ENCODE measurements at regions not wholly inside any gene's neighbourhood (a gene's known extent, or its start where the extent isn't known, plus 50 kb on each side); places are given as distances from the start of the nearest gene placed in this dataset.

DNA sequence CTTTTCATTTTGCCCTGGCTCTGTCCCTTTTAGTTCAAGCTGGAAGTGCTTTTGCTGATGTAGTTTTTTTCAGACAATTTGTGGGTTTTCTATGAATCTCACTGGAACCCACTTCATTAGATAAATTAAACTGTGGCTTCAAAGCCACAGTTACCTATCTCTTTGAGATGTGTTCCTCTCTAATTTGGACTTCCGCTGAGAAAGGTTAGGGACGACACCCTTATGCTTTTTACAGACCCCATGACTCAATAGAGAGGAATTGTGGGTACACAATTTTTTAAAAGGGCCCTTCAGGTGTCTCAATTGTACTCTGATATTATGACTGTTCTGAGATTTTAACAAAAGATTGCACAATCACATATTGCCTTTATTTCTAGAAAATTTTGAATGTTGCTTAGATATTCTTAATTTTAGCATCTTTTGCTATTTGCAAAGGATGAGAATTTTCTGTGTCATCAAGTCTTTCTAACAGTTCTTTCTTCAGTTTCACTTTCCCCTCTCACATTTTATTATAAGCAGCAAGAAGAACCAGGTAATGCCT lies 110.6 kb downstream of the GADD45G start:
- TF ChIP-seq, protein P1, sequence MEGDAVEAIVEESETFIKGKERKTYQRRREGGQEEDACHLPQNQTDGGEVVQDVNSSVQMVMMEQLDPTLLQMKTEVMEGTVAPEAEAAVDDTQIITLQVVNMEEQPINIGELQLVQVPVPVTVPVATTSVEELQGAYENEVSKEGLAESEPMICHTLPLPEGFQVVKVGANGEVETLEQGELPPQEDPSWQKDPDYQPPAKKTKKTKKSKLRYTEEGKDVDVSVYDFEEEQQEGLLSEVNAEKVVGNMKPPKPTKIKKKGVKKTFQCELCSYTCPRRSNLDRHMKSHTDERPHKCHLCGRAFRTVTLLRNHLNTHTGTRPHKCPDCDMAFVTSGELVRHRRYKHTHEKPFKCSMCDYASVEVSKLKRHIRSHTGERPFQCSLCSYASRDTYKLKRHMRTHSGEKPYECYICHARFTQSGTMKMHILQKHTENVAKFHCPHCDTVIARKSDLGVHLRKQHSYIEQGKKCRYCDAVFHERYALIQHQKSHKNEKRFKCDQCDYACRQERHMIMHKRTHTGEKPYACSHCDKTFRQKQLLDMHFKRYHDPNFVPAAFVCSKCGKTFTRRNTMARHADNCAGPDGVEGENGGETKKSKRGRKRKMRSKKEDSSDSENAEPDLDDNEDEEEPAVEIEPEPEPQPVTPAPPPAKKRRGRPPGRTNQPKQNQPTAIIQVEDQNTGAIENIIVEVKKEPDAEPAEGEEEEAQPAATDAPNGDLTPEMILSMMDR (tag by site-specific recombination; IDR thresholded peaks at IDR 0.05): no peak
- TF ChIP-seq, protein P2, sequence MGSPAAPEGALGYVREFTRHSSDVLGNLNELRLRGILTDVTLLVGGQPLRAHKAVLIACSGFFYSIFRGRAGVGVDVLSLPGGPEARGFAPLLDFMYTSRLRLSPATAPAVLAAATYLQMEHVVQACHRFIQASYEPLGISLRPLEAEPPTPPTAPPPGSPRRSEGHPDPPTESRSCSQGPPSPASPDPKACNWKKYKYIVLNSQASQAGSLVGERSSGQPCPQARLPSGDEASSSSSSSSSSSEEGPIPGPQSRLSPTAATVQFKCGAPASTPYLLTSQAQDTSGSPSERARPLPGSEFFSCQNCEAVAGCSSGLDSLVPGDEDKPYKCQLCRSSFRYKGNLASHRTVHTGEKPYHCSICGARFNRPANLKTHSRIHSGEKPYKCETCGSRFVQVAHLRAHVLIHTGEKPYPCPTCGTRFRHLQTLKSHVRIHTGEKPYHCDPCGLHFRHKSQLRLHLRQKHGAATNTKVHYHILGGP (tag by site-specific recombination; IDR thresholded peaks at IDR 0.05): no peak
- TF ChIP-seq ZNF654 (tag by site-specific recombination; IDR thresholded peaks at IDR 0.05; ENCODE audit: low read depth) (no peak), ZNF701 (tag by site-specific recombination; IDR thresholded peaks at IDR 0.05) (no peak), ZNF621 (tag by site-specific recombination; IDR thresholded peaks at IDR 0.05) (no peak), IKZF3 (tag by site-specific recombination; IDR thresholded peaks at IDR 0.05) (no peak), ZNF768 (tag by site-specific recombination; IDR thresholded peaks at IDR 0.05) (no peak), ZNF785 (tag by site-specific recombination; IDR thresholded peaks at IDR 0.05) (no peak), ZNF423 (tag by site-specific recombination; IDR thresholded peaks at IDR 0.05) (no peak), YY2 (tag by site-specific recombination; IDR thresholded peaks at IDR 0.05) (no peak), ZNF843 (tag by site-specific recombination; IDR thresholded peaks at IDR 0.05) (no peak), ZNF174 (tag by site-specific recombination; IDR thresholded peaks at IDR 0.05) (no peak), ZNF121 (tag by site-specific recombination; IDR thresholded peaks at IDR 0.05) (no peak), KLF7 (tag by site-specific recombination; IDR thresholded peaks at IDR 0.05; ENCODE audit: borderline replicate concordance) (no peak), ZBTB17 (tag by site-specific recombination; IDR thresholded peaks at IDR 0.05) (no peak), ZNF501 (tag by site-specific recombination; IDR thresholded peaks at IDR 0.05) (no peak)
- TF ChIP-seq, protein P3, sequence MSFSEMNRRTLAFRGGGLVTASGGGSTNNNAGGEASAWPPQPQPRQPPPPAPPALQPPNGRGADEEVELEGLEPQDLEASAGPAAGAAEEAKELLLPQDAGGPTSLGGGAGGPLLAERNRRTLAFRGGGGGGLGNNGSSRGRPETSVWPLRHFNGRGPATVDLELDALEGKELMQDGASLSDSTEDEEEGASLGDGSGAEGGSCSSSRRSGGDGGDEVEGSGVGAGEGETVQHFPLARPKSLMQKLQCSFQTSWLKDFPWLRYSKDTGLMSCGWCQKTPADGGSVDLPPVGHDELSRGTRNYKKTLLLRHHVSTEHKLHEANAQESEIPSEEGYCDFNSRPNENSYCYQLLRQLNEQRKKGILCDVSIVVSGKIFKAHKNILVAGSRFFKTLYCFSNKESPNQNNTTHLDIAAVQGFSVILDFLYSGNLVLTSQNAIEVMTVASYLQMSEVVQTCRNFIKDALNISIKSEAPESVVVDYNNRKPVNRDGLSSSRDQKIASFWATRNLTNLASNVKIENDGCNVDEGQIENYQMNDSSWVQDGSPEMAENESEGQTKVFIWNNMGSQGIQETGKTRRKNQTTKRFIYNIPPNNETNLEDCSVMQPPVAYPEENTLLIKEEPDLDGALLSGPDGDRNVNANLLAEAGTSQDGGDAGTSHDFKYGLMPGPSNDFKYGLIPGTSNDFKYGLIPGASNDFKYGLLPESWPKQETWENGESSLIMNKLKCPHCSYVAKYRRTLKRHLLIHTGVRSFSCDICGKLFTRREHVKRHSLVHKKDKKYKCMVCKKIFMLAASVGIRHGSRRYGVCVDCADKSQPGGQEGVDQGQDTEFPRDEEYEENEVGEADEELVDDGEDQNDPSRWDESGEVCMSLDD (tag by site-specific recombination; IDR thresholded peaks at IDR 0.05): no peak
- TF ChIP-seq, protein P4, sequence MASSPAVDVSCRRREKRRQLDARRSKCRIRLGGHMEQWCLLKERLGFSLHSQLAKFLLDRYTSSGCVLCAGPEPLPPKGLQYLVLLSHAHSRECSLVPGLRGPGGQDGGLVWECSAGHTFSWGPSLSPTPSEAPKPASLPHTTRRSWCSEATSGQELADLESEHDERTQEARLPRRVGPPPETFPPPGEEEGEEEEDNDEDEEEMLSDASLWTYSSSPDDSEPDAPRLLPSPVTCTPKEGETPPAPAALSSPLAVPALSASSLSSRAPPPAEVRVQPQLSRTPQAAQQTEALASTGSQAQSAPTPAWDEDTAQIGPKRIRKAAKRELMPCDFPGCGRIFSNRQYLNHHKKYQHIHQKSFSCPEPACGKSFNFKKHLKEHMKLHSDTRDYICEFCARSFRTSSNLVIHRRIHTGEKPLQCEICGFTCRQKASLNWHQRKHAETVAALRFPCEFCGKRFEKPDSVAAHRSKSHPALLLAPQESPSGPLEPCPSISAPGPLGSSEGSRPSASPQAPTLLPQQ (tag by site-specific recombination; IDR thresholded peaks at IDR 0.05): no peak
- no peak overlapping the region for H3K4me3 ChIP-seq (ENCODE audit: low read depth, low read length)
- CTCF ChIA-PET: interaction anchor here (0.7 kb wide), 1 partner anchor 86 kb away, joined by 3 read pairs; no protein-coding TSS in a partner anchor
- POLR2A ChIA-PET: interaction anchor here (0.6 to 0.7 kb wide), 2 partner anchors 11 to 22 kb away, joined by 3 read pairs; no protein-coding TSS in a partner anchor
- H3K4me1 ChIP-seq (ENCODE audit: control insufficient read depth, insufficient read depth, low read length): no peaks in the 10 kb centered on the region
- H3K9me3 ChIP-seq (ENCODE audit: control insufficient read depth, insufficient read depth, low read depth, low read length): no peaks in the 10 kb centered on the region
- H3K36me3 ChIP-seq (ENCODE audit: control insufficient read depth in 2 of 2, insufficient read depth in 1 of 2, low read length in 2 of 2): no peaks in the 10 kb centered on the region
- H3K27ac ChIP-seq (ENCODE audit: extremely low read depth, low read depth, low read length): no peak overlapping the region

DNA sequence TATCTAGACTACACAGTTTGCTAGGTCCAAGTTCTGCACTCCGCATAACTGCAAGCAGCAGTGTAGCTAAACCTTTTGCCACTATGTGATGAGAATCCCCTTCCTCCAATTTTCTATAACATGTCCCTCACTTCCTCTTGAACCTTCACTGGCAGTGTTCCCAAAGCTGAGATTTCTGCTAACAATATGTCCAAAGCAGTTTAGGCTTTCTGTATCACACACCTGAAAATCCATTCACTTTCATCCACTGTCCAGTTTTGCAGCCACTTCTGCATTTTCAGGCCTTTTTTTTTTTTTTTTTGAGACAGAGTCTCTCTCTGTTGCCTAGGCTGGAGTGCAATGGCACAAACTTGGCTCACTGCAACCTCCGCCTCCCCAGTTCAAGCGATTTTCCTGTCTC lies 111.1 kb downstream of the GADD45G start:
- no peak overlapping the region for H3K4me3 ChIP-seq (ENCODE audit: low read depth, low read length)
- no peaks in the 10 kb centered on the region for H3K36me3 ChIP-seq (ENCODE audit: control insufficient read depth in 2 of 2, insufficient read depth in 1 of 2, low read length in 2 of 2)
- POLR2A ChIA-PET: interaction anchor here (0.6 to 0.7 kb wide), 2 partner anchors 11 to 23 kb away, joined by 3 read pairs; no protein-coding TSS in a partner anchor
- H3K27ac ChIP-seq (ENCODE audit: extremely low read depth, low read depth, low read length): no peak overlapping the region
- H3K9me3 ChIP-seq (ENCODE audit: control insufficient read depth, insufficient read depth, low read depth, low read length): no peaks in the 10 kb centered on the region
- CTCF ChIA-PET: interaction anchor here (0.6 kb wide), 1 partner anchor 140 kb away, joined by 4 read pairs; no protein-coding TSS in a partner anchor
- no peaks in the 10 kb centered on the region for H3K4me1 ChIP-seq (ENCODE audit: control insufficient read depth, insufficient read depth, low read length)
- no peak for TF ChIP-seq ZNF19 (tag by site-specific recombination; IDR thresholded peaks at IDR 0.05; ENCODE audit: low read depth)
- TF ChIP-seq, protein P5, sequence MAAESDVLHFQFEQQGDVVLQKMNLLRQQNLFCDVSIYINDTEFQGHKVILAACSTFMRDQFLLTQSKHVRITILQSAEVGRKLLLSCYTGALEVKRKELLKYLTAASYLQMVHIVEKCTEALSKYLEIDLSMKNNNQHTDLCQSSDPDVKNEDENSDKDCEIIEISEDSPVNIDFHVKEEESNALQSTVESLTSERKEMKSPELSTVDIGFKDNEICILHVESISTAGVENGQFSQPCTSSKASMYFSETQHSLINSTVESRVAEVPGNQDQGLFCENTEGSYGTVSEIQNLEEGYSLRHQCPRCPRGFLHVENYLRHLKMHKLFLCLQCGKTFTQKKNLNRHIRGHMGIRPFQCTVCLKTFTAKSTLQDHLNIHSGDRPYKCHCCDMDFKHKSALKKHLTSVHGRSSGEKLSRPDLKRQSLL (tag by site-specific recombination; IDR thresholded peaks at IDR 0.05): no peak
- no peak for TF ChIP-seq ZFP3 (tag by site-specific recombination; IDR thresholded peaks at IDR 0.05; ENCODE audit: low read depth)
- TF ChIP-seq, protein P4 (tag by site-specific recombination; IDR thresholded peaks at IDR 0.05): no peak
- no peak for TF ChIP-seq ZNF791 (tag by site-specific recombination; IDR thresholded peaks at IDR 0.05)
